HepG2 (cell line): ENCODE measurements at regions not wholly inside any gene's neighbourhood (a gene's known extent, or its start where the extent isn't known, plus 50 kb on each side); places are given as distances from the start of the nearest gene placed in this dataset.

Source experiments
- IKZF1 ChIP-seq: fragments of 450-650 bp; IDR thresholded peaks from 2 replicates; pipeline ENCODE4 v1.7.1; 2016
- KDM4B ChIP-seq: sonication (generic); formaldehyde crosslinking; IDR thresholded peaks from 2 replicates; pipeline ENCODE4 v1.4.0; 2020; ENCODE audit warnings: missing genetic modification reagents
- NFE2L2 ChIP-seq: fragments of 150-350 bp; IDR thresholded peaks from 2 replicates; pipeline ENCODE4 v1.6.1; 2014; ENCODE audit warnings: low read length
- ZKSCAN5 ChIP-seq: sonication (generic); formaldehyde crosslinking; IDR thresholded peaks from 2 replicates; pipeline ENCODE4 v1.5.1; 2020; ENCODE audit warnings: mild to moderate bottlenecking, missing genetic modification reagents
- ZNF354B ChIP-seq: sonication (generic); formaldehyde crosslinking; IDR thresholded peaks from 2 replicates; pipeline ENCODE4 v1.8.0; 2022; ENCODE audit warnings: mild to moderate bottlenecking, missing genetic modification reagents
- TF ChIP-seq, protein P1 (sequence below), 2 experiments: sonication (generic) in 1 of 2; formaldehyde crosslinking in 1 of 2; IDR thresholded peaks; 2 replicates each; pipeline versions ENCODE4 v1.4.0 to v1.6.1; 2018 to 2020; ENCODE audit warnings: missing genetic modification reagents in 2 of 2, borderline replicate concordance in 1 of 2, low read depth in 1 of 2, mild to moderate bottlenecking in 1 of 2, missing biosample characterization in 1 of 2
- TF ChIP-seq, protein P2 (sequence below): sonication (generic); formaldehyde crosslinking; IDR thresholded peaks from 2 replicates; pipeline ENCODE4 v1.5.0; 2020; ENCODE audit warnings: mild to moderate bottlenecking, missing genetic modification reagents, moderate library complexity
- TF ChIP-seq, protein P3 (sequence below): sonication (generic); formaldehyde crosslinking; IDR thresholded peaks from 2 replicates; pipeline ENCODE4 v1.4.0; 2020; ENCODE audit warnings: missing genetic modification reagents

DNA sequence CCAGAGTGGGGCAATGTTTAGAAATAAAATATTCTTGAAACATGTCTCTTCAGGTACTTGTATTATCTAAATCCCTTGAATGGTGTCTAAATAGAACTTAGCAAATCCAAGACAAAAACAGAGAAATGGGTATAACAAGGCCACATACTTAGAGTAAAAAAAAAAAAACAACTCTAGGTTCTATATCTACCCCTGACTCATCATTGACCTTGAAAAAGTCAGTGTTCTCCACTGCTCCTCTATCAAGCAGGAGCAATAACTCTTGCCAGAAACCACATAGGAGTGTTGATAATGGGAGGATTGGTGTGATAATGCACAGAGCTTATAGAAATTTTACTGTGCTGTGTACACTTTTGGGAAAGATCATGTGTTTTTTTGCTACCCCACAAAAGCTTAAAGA, 296.6 kb upstream of the PMFBP1 start:
- TF ChIP-seq IKZF1 (no peak), ZNF354B (no peak), KDM4B (CRISPR knock-in tag) (no peak), ZKSCAN5 (CRISPR knock-in tag) (no peak), NFE2L2 (no peak)
- TF ChIP-seq, protein P1, sequence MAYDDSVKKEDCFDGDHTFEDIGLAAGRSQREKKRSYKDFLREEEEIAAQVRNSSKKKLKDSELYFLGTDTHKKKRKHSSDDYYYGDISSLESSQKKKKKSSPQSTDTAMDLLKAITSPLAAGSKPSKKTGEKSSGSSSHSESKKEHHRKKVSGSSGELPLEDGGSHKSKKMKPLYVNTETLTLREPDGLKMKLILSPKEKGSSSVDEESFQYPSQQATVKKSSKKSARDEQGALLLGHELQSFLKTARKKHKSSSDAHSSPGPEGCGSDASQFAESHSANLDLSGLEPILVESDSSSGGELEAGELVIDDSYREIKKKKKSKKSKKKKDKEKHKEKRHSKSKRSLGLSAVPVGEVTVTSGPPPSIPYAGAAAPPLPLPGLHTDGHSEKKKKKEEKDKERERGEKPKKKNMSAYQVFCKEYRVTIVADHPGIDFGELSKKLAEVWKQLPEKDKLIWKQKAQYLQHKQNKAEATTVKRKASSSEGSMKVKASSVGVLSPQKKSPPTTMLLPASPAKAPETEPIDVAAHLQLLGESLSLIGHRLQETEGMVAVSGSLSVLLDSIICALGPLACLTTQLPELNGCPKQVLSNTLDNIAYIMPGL (CRISPR knock-in tag; IDR thresholded peaks at IDR 0.05; ENCODE audit: borderline replicate concordance in 1 of 2, low read depth in 1 of 2) = no peak
- TF ChIP-seq, protein P2, sequence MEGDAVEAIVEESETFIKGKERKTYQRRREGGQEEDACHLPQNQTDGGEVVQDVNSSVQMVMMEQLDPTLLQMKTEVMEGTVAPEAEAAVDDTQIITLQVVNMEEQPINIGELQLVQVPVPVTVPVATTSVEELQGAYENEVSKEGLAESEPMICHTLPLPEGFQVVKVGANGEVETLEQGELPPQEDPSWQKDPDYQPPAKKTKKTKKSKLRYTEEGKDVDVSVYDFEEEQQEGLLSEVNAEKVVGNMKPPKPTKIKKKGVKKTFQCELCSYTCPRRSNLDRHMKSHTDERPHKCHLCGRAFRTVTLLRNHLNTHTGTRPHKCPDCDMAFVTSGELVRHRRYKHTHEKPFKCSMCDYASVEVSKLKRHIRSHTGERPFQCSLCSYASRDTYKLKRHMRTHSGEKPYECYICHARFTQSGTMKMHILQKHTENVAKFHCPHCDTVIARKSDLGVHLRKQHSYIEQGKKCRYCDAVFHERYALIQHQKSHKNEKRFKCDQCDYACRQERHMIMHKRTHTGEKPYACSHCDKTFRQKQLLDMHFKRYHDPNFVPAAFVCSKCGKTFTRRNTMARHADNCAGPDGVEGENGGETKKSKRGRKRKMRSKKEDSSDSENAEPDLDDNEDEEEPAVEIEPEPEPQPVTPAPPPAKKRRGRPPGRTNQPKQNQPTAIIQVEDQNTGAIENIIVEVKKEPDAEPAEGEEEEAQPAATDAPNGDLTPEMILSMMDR (CRISPR knock-in tag) = no peak
- TF ChIP-seq, protein P3, sequence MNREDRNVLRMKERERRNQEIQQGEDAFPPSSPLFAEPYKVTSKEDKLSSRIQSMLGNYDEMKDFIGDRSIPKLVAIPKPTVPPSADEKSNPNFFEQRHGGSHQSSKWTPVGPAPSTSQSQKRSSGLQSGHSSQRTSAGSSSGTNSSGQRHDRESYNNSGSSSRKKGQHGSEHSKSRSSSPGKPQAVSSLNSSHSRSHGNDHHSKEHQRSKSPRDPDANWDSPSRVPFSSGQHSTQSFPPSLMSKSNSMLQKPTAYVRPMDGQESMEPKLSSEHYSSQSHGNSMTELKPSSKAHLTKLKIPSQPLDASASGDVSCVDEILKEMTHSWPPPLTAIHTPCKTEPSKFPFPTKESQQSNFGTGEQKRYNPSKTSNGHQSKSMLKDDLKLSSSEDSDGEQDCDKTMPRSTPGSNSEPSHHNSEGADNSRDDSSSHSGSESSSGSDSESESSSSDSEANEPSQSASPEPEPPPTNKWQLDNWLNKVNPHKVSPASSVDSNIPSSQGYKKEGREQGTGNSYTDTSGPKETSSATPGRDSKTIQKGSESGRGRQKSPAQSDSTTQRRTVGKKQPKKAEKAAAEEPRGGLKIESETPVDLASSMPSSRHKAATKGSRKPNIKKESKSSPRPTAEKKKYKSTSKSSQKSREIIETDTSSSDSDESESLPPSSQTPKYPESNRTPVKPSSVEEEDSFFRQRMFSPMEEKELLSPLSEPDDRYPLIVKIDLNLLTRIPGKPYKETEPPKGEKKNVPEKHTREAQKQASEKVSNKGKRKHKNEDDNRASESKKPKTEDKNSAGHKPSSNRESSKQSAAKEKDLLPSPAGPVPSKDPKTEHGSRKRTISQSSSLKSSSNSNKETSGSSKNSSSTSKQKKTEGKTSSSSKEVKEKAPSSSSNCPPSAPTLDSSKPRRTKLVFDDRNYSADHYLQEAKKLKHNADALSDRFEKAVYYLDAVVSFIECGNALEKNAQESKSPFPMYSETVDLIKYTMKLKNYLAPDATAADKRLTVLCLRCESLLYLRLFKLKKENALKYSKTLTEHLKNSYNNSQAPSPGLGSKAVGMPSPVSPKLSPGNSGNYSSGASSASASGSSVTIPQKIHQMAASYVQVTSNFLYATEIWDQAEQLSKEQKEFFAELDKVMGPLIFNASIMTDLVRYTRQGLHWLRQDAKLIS (CRISPR knock-in tag) = no peak
